Trophoblast cell (in vitro differentiated cells and primary cell): ENCODE measurements at regions not wholly inside any gene's neighbourhood (a gene's known extent, or its start where the extent isn't known, plus 50 kb on each side); places are given as distances from the start of the nearest gene placed in this dataset.
A peak's percentile ranks its signal among the peaks of the same experiment; 100 is the strongest.

Experiments
- DNase-seq, 2 donors: peaks; one replicate each; pipeline ENCODE4 v3.0.0-alpha.2; 2016
- H2AFZ ChIP-seq: 2 replicates; pipeline ENCODE4 v1.6.1; 2013; ENCODE audit warnings: low read length, moderate library complexity, mild to moderate bottlenecking; ENCODE audit not compliant: insufficient read depth, poor library complexity
- H2AK5ac ChIP-seq: 2 replicates; pipeline ENCODE4 v1.6.1; 2013; ENCODE audit warnings: mild to moderate bottlenecking, low read length
- H2BK120ac ChIP-seq: 2 replicates; pipeline ENCODE4 v1.6.1; 2013; ENCODE audit warnings: low read length, mild to moderate bottlenecking, moderate library complexity; ENCODE audit not compliant: insufficient read depth, poor library complexity
- H2BK12ac ChIP-seq: 2 replicates; pipeline ENCODE4 v1.6.1; 2013; ENCODE audit warnings: mild to moderate bottlenecking, low read length, moderate library complexity
- H2BK5ac ChIP-seq: 2 replicates; pipeline ENCODE4 v1.6.1; 2013; ENCODE audit warnings: low read length, low read depth, moderate library complexity, mild to moderate bottlenecking; ENCODE audit not compliant: poor library complexity
- H3K14ac ChIP-seq: 2 replicates; pipeline ENCODE4 v1.6.1; 2013; ENCODE audit warnings: mild to moderate bottlenecking, low read length
- H3K18ac ChIP-seq: 2 replicates; pipeline ENCODE4 v1.6.1; 2013; ENCODE audit warnings: mild to moderate bottlenecking, low read length
- H3K23ac ChIP-seq: 2 replicates; pipeline ENCODE4 v1.6.1; 2013; ENCODE audit warnings: low read length
- H3K27ac ChIP-seq: 2 replicates; pipeline ENCODE4 v1.5.1; 2013; ENCODE audit warnings: low read depth, mild to moderate bottlenecking, inconsistent platforms, low read length, moderate library complexity
- H3K27me3 ChIP-seq: 2 replicates; pipeline ENCODE4 v1.6.1; 2013; ENCODE audit warnings: inconsistent platforms, mild to moderate bottlenecking, low read length, moderate library complexity; ENCODE audit not compliant: insufficient read depth
- H3K36me3 ChIP-seq, 2 experiments: 1 replicate in 1 of 2; 2 replicates in 1 of 2; pipeline ENCODE4 v1.6.1; 2013; ENCODE audit warnings: low read length in 2 of 2, mild to moderate bottlenecking in 2 of 2, moderate library complexity in 1 of 2; ENCODE audit not compliant: insufficient read depth in 2 of 2, control insufficient read depth in 1 of 2
- H3K4ac ChIP-seq: 2 replicates; pipeline ENCODE4 v1.6.1; 2013; ENCODE audit warnings: low read depth, mild to moderate bottlenecking, low read length, moderate library complexity
- H3K4me1 ChIP-seq, 2 experiments: 1 replicate in 1 of 2; 2 replicates in 1 of 2; pipeline ENCODE4 v1.6.1; 2013; ENCODE audit warnings: low read length in 2 of 2, mild to moderate bottlenecking in 2 of 2, moderate library complexity in 1 of 2; ENCODE audit not compliant: insufficient read depth in 2 of 2, control insufficient read depth in 1 of 2
- H3K4me2 ChIP-seq: 2 replicates; pipeline ENCODE4 v1.6.1; 2013; ENCODE audit warnings: inconsistent platforms, mild to moderate bottlenecking, low read length, moderate library complexity
- H3K4me3 ChIP-seq: 2 replicates; pipeline ENCODE4 v1.5.1; 2013; ENCODE audit warnings: mild to moderate bottlenecking, low read depth, low read length, inconsistent platforms
- H3K79me1 ChIP-seq: one replicate; pipeline ENCODE4 v1.6.1; 2013; ENCODE audit warnings: low read length
- H3K79me2 ChIP-seq: 2 replicates; pipeline ENCODE4 v1.6.1; 2013; ENCODE audit warnings: low read length, mild to moderate bottlenecking; ENCODE audit not compliant: control insufficient read depth, insufficient read depth, poor library complexity
- H3K9ac ChIP-seq: 2 replicates; pipeline ENCODE4 v1.6.1; 2013; ENCODE audit warnings: mild to moderate bottlenecking, low read length
- H3K9me3 ChIP-seq: 2 replicates; pipeline ENCODE4 v1.6.1; 2013; ENCODE audit warnings: low read depth, mild to moderate bottlenecking, control low read depth, inconsistent platforms, low read length; ENCODE audit not compliant: insufficient read depth
- H4K12ac ChIP-seq: 2 replicates; pipeline ENCODE4 v1.6.1; 2013; ENCODE audit warnings: low read depth, mild to moderate bottlenecking, low read length, moderate library complexity
- H4K8ac ChIP-seq: 2 replicates; pipeline ENCODE4 v1.6.1; 2013; ENCODE audit warnings: low read depth, mild to moderate bottlenecking, low read length, moderate library complexity
- H4K91ac ChIP-seq: one replicate; pipeline ENCODE4 v1.6.1; 2013; ENCODE audit warnings: low read depth, mild to moderate bottlenecking, low read length, moderate library complexity
- WGBS: extraction: QIAGEN DNeasy Blood & Tissue Kit; methylation state at CpG from one replicate; pipeline ENCODE4 v1.1.7; 2013; ENCODE audit warnings: missing lambda C conversion rate; ENCODE audit not compliant: insufficient read length, insufficient coverage; ENCODE audit errors: extremely low coverage; 5-methylcytosine and 5-hydroxymethylcytosine counted together

- Histone ChIP-seq H3K23ac (no peak overlapping the region), H2BK5ac (no peak overlapping the region), H4K8ac (no peak overlapping the region), H3K27me3 (no peaks in the 10 kb centered on the region), H3K18ac (no peak overlapping the region), H3K27ac (no peak overlapping the region), H2BK12ac (no peak overlapping the region), H3K4ac (no peak overlapping the region), H4K12ac (no peak overlapping the region), H2AFZ (no peak overlapping the region), H3K79me2 (no peaks in the 10 kb centered on the region), H3K4me2 (no peak overlapping the region), H3K4me1 (no peaks in the 10 kb centered on the region), H3K9ac (no peak overlapping the region), H2AK5ac (no peak overlapping the region), H3K79me1 (no peaks in the 10 kb centered on the region), H3K14ac (no peak overlapping the region), H2BK120ac (no peak overlapping the region), H3K9me3 (no peaks in the 10 kb centered on the region), H3K36me3 (no peaks in the 10 kb centered on the region), H3K4me3 (no peak overlapping the region), H4K91ac (no peak overlapping the region)
- no CpG with 5 or more reads among the region's 2 CpGs for WGBS
- DNase-seq: no peak
Measured at GRCh38 chr6:119720160-119720559, 370.6 kb upstream of the MAN1A1 start.

- Histone ChIP-seq H2BK120ac (no peak overlapping the region), H3K18ac (no peak overlapping the region), H3K36me3 (no peaks in the 10 kb centered on the region), H2AK5ac (no peak overlapping the region), H3K9ac (no peak overlapping the region), H3K14ac (no peak overlapping the region), H3K9me3 (no peaks in the 10 kb centered on the region), H3K4ac (no peak overlapping the region), H3K4me3 (no peak overlapping the region), H2AFZ (no peak overlapping the region), H4K91ac (no peak overlapping the region), H3K27me3 (no peaks in the 10 kb centered on the region), H3K4me1 (no peaks in the 10 kb centered on the region), H2BK5ac (no peak overlapping the region), H4K12ac (no peak overlapping the region), H3K23ac (no peak overlapping the region), H4K8ac (no peak overlapping the region), H3K27ac (no peak overlapping the region), H3K79me2 (no peaks in the 10 kb centered on the region), H3K4me2 (no peak overlapping the region), H2BK12ac (no peak overlapping the region), H3K79me1 (no peaks in the 10 kb centered on the region)
- WGBS: no CpG with 5 or more reads among the region's 2 CpGs
- DNase-seq: peak; percentile 35 to 88
Measured at GRCh38 chr6:119717942-119718341, 368.4 kb upstream of the MAN1A1 start.

GRCh38 chr6:119716668-119717270 is 367.2 kb upstream of the MAN1A1 start:
- Histone ChIP-seq H3K27ac (no peak overlapping the region), H2BK5ac (no peak overlapping the region), H3K36me3 (no peaks in the 10 kb centered on the region), H2BK120ac (no peak overlapping the region), H4K12ac (no peak overlapping the region), H3K27me3 (no peaks in the 10 kb centered on the region), H3K4me3 (no peak overlapping the region), H3K4me1 (no peaks in the 10 kb centered on the region), H3K9me3 (no peaks in the 10 kb centered on the region), H3K14ac (no peak overlapping the region), H3K4me2 (no peak overlapping the region), H3K18ac (no peak overlapping the region), H3K79me2 (no peaks in the 10 kb centered on the region), H3K9ac (no peak overlapping the region), H2BK12ac (no peak overlapping the region), H2AFZ (no peak overlapping the region), H3K23ac (no peak overlapping the region), H4K8ac (no peak overlapping the region), H3K79me1 (no peaks in the 10 kb centered on the region), H3K4ac (no peak overlapping the region), H2AK5ac (no peak overlapping the region), H4K91ac (no peak overlapping the region)
- WGBS: no CpG with 5 or more reads among the region's 2 CpGs
- no peak for DNase-seq

- no peak overlapping the region for H2BK120ac ChIP-seq
- H3K4ac ChIP-seq: no peak overlapping the region
- H3K9ac ChIP-seq: no peak overlapping the region
- H4K91ac ChIP-seq: no peak overlapping the region
- no peak overlapping the region for H4K12ac ChIP-seq
- H3K79me1 ChIP-seq: no peaks in the 10 kb centered on the region
- H3K23ac ChIP-seq: no peak overlapping the region
- no peak for DNase-seq
- no peaks in the 10 kb centered on the region for H3K36me3 ChIP-seq
- H3K27me3 ChIP-seq: no peaks in the 10 kb centered on the region
- no peaks in the 10 kb centered on the region for H3K4me1 ChIP-seq
- H3K79me2 ChIP-seq: no peaks in the 10 kb centered on the region
- no peak overlapping the region for H2AK5ac ChIP-seq
- H2BK5ac ChIP-seq: no peak overlapping the region
- no peak overlapping the region for H2AFZ ChIP-seq
- no peak overlapping the region for H3K4me2 ChIP-seq
- no peak overlapping the region for H3K4me3 ChIP-seq
- H3K14ac ChIP-seq: no peak overlapping the region
- no peak overlapping the region for H2BK12ac ChIP-seq
- no peaks in the 10 kb centered on the region for H3K9me3 ChIP-seq
- H4K8ac ChIP-seq: no peak overlapping the region
- no peak overlapping the region for H3K18ac ChIP-seq
- H3K27ac ChIP-seq: no peak overlapping the region
Measured at GRCh38 chr6:119713903-119714302, 364.3 kb upstream of the MAN1A1 start.
